ENCODE measurements at regions not wholly inside any gene's neighbourhood (a gene's known extent, or its start where the extent isn't known, plus 50 kb on each side); places are given as distances from the start of the nearest gene placed in this dataset.

GRCh38 chr22:47814474-47814873, 1052.0 kb downstream of the TBC1D22A start:
- peaks cover 2 to 52% (median 12%) of the 10 kb centered on the region in 5 donors for H3K27me3 Mint-ChIP-seq
- ATAC-seq, result no peak
- POLR2A ChIA-PET, result no interaction called here

GRCh38 chr22:47813661-47814060, 1051.2 kb downstream of the TBC1D22A start:
- ATAC-seq (no peak), DNase-seq (no peak)
- POLR2A ChIA-PET, result no interaction called here

More at GRCh38 chr22:47814474-47814873, 1052.0 kb downstream of the TBC1D22A start:
- H3K9me3 Mint-ChIP-seq, result peaks cover 0 to 4% (median 0%) of the 10 kb centered on the region in 9 donors
- DNase-seq, result no peak
- H3K36me3 Mint-ChIP-seq, result no peaks in the 10 kb centered on the region
- peaks cover 0 to 4% (median 0%) of the 10 kb centered on the region in 4 donors for H3K4me1 Mint-ChIP-seq
- H3K4me3 Mint-ChIP-seq, result no peak overlapping the region
- H3K27ac Mint-ChIP-seq, result no peak overlapping the region

DNA sequence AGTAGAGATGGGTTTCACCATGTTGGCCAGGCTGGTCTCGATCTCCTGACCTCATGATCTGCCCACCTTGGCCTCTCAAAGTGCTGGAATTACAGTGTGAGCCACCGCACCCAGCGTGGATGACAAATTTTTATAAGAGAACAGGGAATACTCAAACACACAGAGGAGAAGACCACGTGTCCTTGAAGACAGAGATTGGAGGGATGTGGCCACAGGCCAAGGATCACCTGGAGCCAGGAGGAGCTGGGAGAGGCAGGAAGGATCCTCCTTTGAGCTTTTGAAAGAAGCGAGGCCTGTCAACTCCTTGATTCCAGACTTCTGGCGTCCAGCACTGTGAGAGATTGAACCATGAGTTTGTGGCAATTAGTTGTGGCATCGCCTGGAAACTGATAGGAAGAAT, 1049.5 kb downstream of the TBC1D22A start:
- Mint-ChIP-seq H3K36me3 (no peaks in the 10 kb centered on the region), H3K4me1 (peaks cover 0 to 4% (median 0%) of the 10 kb centered on the region in 4 donors), H3K27ac (no peak overlapping the region), H3K9me3 (no peaks in the 10 kb centered on the region), H3K4me3 (no peak overlapping the region), H3K27me3 (peaks cover 3 to 46% (median 21%) of the 10 kb centered on the region in 5 donors)
- no peak for DNase-seq
- POLR2A ChIA-PET, result no interaction called here
- ATAC-seq, result no peak

More at GRCh38 chr22:47813661-47814060, 1051.2 kb downstream of the TBC1D22A start:
- H3K4me1 Mint-ChIP-seq, result peaks cover 0 to 4% (median 0%) of the 10 kb centered on the region in 4 donors
- peaks cover 2 to 47% (median 12%) of the 10 kb centered on the region in 5 donors for H3K27me3 Mint-ChIP-seq
- H3K9me3 Mint-ChIP-seq, result peaks cover 0 to 4% (median 0%) of the 10 kb centered on the region in 9 donors
- no peak overlapping the region for H3K4me3 Mint-ChIP-seq
- H3K36me3 Mint-ChIP-seq, result no peaks in the 10 kb centered on the region
- no peak overlapping the region for H3K27ac Mint-ChIP-seq

DNA sequence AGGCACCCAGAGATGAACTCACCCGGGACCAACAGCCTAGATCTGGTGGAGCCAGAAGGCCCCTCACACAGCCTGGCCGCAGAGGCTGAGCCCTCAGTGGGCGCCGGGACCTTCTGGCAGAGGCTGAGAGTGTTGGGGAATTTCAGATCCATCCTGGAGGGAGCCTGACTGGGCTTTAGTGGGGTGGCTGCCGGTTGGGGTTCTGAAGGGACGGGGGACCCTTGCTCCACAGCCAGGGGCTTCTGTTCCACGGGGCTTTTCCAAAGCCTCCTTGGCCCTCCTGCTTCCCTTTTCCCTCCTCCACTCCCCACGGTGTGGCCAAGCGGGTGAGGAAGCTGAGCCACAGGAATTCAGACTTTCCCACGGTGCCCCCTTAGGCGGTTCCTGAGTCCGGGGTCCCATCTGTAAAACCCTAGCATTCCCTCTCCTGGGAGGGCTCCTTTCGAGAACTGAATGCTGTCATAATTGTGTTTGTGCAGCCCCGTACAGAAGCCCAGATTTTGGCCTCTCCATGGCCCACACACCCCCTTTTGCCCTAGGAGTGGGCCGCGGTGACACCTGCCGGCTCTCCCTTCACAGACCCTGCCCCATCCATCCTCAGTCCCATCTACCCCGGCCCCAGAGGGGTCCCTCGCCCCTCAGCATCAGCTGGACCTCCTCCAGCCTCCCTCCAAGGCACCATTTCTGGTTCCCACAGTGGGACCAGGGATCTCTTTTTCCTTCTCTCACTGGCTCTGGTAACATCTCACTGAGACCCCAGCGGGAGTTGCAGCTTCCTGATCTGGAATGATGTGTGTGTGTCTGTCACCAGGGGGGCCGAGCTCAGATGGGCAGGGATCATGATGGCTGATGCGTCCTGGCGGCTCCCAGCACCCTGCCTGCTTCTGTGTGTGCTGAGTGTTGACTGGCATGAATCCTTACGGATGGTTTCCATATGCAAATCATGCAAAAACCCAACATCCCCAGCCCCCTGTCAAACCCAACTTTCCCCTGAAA, 1048.4 kb downstream of the TBC1D22A start:
- H3K9me3 Mint-ChIP-seq, result no peaks in the 10 kb centered on the region
- no peak overlapping the region for H3K27ac Mint-ChIP-seq
- DNase-seq (peak in 1 of 10 donors; percentile 9), ATAC-seq (no peak)
- no peak overlapping the region for H3K4me3 Mint-ChIP-seq
- H3K36me3 Mint-ChIP-seq, result no peaks in the 10 kb centered on the region
- peaks cover 0 to 3% (median 0%) of the 10 kb centered on the region in 4 donors for H3K4me1 Mint-ChIP-seq
- POLR2A ChIA-PET, result no interaction called here
- H3K27me3 Mint-ChIP-seq, result peaks cover 4 to 39% (median 25%) of the 10 kb centered on the region in 5 donors

GRCh38 chr22:47808886-47809620, 1046.6 kb downstream of the TBC1D22A start:
- Mint-ChIP-seq H3K4me3 (no peak overlapping the region), H3K27ac (peak overlapping the region in 1 of 10 donors; percentile 62), H3K27me3 (peaks cover 4 to 38% (median 25%) of the 10 kb centered on the region in 5 donors), H3K9me3 (no peaks in the 10 kb centered on the region), H3K4me1 (peaks cover 0 to 3% (median 0%) of the 10 kb centered on the region in 4 donors), H3K36me3 (no peaks in the 10 kb centered on the region)
- POLR2A ChIA-PET, result no interaction called here
- no peak for ATAC-seq
- peak in 1 of 10 donors; percentile 10 for DNase-seq

- Mint-ChIP-seq H3K27me3 (peaks cover 4 to 43% (median 23%) of the 10 kb centered on the region in 5 donors), H3K4me3 (no peak overlapping the region), H3K4me1 (peaks cover 0 to 3% (median 0%) of the 10 kb centered on the region in 4 donors), H3K36me3 (no peaks in the 10 kb centered on the region), H3K27ac (no peak overlapping the region), H3K9me3 (peaks cover 0 to 2% (median 0%) of the 10 kb centered on the region in 9 donors)
- POLR2A ChIA-PET, result no interaction called here
- ATAC-seq (no peak), DNase-seq (no peak)
These were observed 1045.8 kb downstream of the TBC1D22A start for GRCh38 chr22:47808236-47808635.

DNA sequence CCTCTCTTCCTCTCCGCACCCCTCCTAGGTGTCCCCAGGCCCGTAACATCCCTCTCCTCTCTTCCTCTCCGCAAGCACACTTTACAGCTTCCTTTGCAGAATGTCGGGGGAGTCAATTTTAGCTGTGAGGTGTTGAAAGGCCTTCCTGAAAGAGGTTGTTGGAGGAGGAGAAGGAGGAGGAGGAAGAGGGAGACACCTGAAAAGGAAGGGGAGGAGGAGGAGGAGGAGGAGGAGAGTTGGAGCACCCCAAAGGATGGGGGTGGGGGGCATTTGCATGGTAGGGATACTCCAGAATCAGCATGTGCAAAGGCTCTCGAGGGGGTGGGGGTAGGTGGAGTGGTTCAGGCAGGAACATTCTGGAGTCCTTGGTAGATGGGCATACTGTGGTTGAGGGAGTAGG, 1045.1 kb downstream of the TBC1D22A start:
- H3K27me3 Mint-ChIP-seq, result peaks cover 4 to 49% (median 22%) of the 10 kb centered on the region in 5 donors

DNA sequence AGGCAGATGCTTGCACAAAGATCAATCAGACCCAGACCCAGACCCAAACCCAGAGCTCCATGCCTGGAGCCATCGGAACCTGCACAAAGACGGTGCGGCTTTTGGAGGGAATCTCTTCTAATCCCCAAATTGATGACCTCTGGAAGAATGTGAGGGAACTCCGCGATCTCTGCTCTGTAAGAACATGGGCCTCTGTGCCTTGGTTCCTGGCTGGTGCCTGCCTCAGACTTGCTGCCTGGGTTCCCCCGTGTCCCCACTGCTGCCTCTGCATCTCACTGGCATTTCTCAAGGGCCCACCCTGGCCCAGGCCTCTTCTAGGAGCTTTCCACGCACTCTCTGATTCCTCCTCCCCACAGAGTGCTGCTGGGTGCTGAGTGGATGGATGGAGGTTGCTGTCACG, 1044.4 kb downstream of the TBC1D22A start:
- DNase-seq, result peak in 1 of 10 donors; percentile 9
- no peak for ATAC-seq
- peaks cover 4 to 49% (median 21%) of the 10 kb centered on the region in 5 donors for H3K27me3 Mint-ChIP-seq

More for the DNA sequence above, 1045.1 kb downstream of the TBC1D22A start:
- Mint-ChIP-seq H3K27ac (no peak overlapping the region), H3K9me3 (peaks cover 0 to 3% (median 0%) of the 10 kb centered on the region in 9 donors), H3K36me3 (no peaks in the 10 kb centered on the region), H3K4me3 (no peak overlapping the region), H3K4me1 (peaks cover 0 to 3% (median 0%) of the 10 kb centered on the region in 4 donors)
- ATAC-seq, result no peak
- peak in 1 of 10 donors; percentile 3 for DNase-seq
- POLR2A ChIA-PET, result no interaction called here

GRCh38 chr22:47805394-47805935, 1043.0 kb downstream of the TBC1D22A start:
- H3K4me1 Mint-ChIP-seq, result peaks cover 0 to 6% (median 0%) of the 10 kb centered on the region in 4 donors
- H3K27me3 Mint-ChIP-seq, result peaks cover 4 to 44% (median 24%) of the 10 kb centered on the region in 5 donors
- peaks cover 0 to 3% (median 0%) of the 10 kb centered on the region in 9 donors for H3K9me3 Mint-ChIP-seq
- POLR2A ChIA-PET, result no interaction called here
- H3K4me3 Mint-ChIP-seq, result no peak overlapping the region
- ATAC-seq (no peak), DNase-seq (peak in 1 of 10 donors; percentile 6)
- no peak overlapping the region for H3K27ac Mint-ChIP-seq
- H3K36me3 Mint-ChIP-seq, result no peaks in the 10 kb centered on the region

More for the DNA sequence above, 1044.4 kb downstream of the TBC1D22A start:
- POLR2A ChIA-PET, result no interaction called here
- Mint-ChIP-seq H3K27ac (no peak overlapping the region), H3K4me1 (peaks cover 0 to 4% (median 0%) of the 10 kb centered on the region in 4 donors), H3K4me3 (no peak overlapping the region), H3K9me3 (peaks cover 0 to 3% (median 0%) of the 10 kb centered on the region in 9 donors), H3K36me3 (no peaks in the 10 kb centered on the region)

DNA sequence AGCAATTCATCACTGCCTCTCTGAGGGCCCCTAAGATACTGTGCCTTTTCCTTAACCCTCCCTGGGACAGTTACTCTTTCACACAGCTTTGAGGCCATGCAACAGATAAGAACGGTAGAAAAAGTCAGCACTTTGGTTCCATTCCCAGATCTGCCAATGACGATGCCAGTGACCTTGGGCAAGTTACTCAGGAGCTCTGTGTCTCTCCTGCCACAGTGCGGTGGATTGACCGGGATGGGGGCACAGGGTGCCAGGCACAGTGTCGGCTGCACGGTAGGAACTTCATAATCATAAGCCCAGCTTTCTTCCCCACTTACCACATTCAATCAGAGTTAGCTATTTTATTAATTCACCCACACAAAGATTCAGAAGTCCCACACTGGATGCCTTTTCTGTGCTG, 1041.8 kb downstream of the TBC1D22A start:
- ATAC-seq (no peak), DNase-seq (no peak)
- peaks cover 0 to 3% (median 0%) of the 10 kb centered on the region in 4 donors for H3K4me1 Mint-ChIP-seq
- no peaks in the 10 kb centered on the region for H3K36me3 Mint-ChIP-seq
- no peak overlapping the region for H3K4me3 Mint-ChIP-seq
- peaks cover 4 to 44% (median 22%) of the 10 kb centered on the region in 5 donors for H3K27me3 Mint-ChIP-seq
- POLR2A ChIA-PET, result no interaction called here
- no peak overlapping the region for H3K27ac Mint-ChIP-seq
- peaks cover 0 to 3% (median 0%) of the 10 kb centered on the region in 9 donors for H3K9me3 Mint-ChIP-seq

- Mint-ChIP-seq H3K36me3 (peaks cover 0 to 9% (median 0%) of the 10 kb centered on the region in 3 donors), H3K27ac (no peak overlapping the region), H3K4me1 (peaks cover 0 to 3% (median 0%) of the 10 kb centered on the region in 4 donors), H3K27me3 (peaks cover 4 to 47% (median 21%) of the 10 kb centered on the region in 5 donors), H3K9me3 (peaks cover 0 to 10% (median 0%) of the 10 kb centered on the region in 9 donors), H3K4me3 (no peak overlapping the region)
- DNase-seq (peak in 1 of 10 donors; percentile 6), ATAC-seq (no peak)
- POLR2A ChIA-PET, result no interaction called here
These were observed 1040.0 kb downstream of the TBC1D22A start for GRCh38 chr22:47802421-47802820.

GRCh38 chr22:47801541-47802245, 1039.2 kb downstream of the TBC1D22A start:
- Mint-ChIP-seq H3K36me3 (peaks cover 0 to 9% (median 0%) of the 10 kb centered on the region in 3 donors), H3K4me1 (peaks cover 0 to 3% (median 0%) of the 10 kb centered on the region in 4 donors), H3K9me3 (peaks cover 0 to 10% (median 0%) of the 10 kb centered on the region in 9 donors), H3K27ac (no peak overlapping the region), H3K4me3 (no peak overlapping the region), H3K27me3 (peaks cover 0 to 46% (median 20%) of the 10 kb centered on the region in 5 donors)
- POLR2A ChIA-PET, result no interaction called here
- DNase-seq, result peak in 1 of 10 donors; percentile 14
- no peak for ATAC-seq

Measured in naive thymus-derived CD8-positive, alpha-beta T cell (primary cell).